NCI-H446 (cell line): ENCODE measurements at regions not wholly inside any gene's neighbourhood (a gene's known extent, or its start where the extent isn't known, plus 50 kb on each side); places are given as distances from the start of the nearest gene placed in this dataset.
"Not testable (repeated sequence)": the region's sequence is repeated elsewhere in the genome, so short reads cannot be mapped to it uniquely, and the experiment has no call there.

ENCODE experiments used
- DNase-seq, 2 experiments: peaks; one replicate each; lab custom pipeline; 2025; lab: John Stamatoyannopoulos, UW

DNA sequence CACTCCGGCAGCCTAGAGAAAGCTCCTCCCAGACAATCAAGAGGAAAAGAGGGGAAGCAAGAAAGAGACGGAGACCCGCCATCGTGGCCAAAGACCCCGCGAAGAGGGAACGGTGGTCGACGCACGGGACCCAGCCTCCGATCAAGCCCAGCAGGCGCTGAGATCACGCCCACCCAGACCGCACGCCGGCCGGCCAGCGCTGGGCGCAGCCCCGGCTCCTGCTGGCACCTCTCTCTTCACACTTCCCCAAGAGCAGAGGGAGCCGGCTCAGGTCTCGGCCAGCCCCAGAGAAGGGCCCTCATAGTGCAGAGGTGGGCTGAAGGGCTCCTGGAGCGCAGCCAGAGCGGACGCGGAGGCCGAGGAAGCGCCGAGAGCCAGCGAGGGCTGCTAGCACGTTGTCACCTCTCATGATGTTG, 918.4 kb upstream of the ADAMTS5 start:
- no peak for DNase-seq

GRCh38 chr21:27881331-27881730, 914.4 kb upstream of the ADAMTS5 start:
- DNase-seq = peak in 1 of 2 experiments; percentile 8

- DNase-seq = peak in 1 of 2 experiments; percentile 45
Observed at GRCh38 chr21:27872411-27872810, 905.5 kb upstream of the ADAMTS5 start.

DNA sequence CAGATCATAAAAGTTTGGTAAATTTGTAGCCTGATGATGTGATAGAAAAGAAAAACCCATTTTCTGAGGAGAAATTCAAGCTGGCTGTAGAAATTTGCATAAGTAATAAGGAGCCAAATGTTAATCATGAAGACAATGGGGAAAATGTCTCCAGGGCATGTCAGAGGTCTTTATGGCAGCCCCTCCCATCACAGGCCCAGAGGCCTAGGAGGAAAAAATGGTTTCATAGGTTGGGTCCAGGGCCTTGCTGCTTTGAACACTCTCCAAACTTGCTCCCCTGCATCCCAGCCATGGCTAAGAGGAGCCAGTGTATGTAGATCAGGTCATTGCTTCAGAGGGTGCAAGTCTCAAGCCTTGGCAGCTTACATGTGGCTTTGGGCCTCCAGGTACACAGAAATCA, 903.9 kb upstream of the ADAMTS5 start:
- DNase-seq = not testable (repeated sequence)

DNA sequence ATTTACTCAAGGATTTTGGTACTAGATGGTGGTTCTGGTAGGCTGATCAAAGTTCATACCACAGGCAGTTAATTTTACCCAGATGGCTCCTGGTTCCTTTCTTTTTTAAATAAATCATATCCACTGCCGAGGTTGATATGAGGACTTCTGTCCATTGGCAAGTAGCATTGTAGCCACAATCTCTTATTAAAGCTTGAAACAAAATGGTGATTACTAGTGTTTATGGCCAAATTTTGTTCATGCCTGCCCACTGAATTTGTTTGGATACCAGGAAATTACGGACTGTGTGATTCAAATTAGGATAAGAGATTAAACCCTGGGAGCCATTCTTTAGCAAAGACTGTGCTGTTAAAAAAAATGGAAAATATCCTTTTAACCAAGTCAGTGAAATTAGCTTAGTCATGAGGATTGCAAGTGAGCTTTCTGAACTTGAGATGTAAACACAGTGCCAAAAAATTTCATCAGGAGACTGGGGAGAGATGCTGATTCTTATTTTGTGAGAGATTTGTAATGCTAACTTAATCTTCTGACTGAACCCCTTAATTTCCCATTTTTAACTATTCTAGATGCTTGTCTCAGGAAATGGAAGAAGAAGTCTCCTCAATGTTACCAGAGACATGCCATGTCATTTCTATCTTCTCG, 893.5 kb upstream of the ADAMTS5 start:
- DNase-seq = not testable (repeated sequence)

GRCh38 chr21:27858053-27858825, 891.4 kb upstream of the ADAMTS5 start:
- DNase-seq = not testable (repeated sequence)

GRCh38 chr21:27856988-27857387, 890.1 kb upstream of the ADAMTS5 start:
- DNase-seq = not testable (repeated sequence)

- DNase-seq = no peak
Observed at GRCh38 chr21:27841084-27841672, 874.3 kb upstream of the ADAMTS5 start.

GRCh38 chr21:27840262-27840661, 873.4 kb upstream of the ADAMTS5 start:
- DNase-seq = peak; percentile 14 to 73

DNA sequence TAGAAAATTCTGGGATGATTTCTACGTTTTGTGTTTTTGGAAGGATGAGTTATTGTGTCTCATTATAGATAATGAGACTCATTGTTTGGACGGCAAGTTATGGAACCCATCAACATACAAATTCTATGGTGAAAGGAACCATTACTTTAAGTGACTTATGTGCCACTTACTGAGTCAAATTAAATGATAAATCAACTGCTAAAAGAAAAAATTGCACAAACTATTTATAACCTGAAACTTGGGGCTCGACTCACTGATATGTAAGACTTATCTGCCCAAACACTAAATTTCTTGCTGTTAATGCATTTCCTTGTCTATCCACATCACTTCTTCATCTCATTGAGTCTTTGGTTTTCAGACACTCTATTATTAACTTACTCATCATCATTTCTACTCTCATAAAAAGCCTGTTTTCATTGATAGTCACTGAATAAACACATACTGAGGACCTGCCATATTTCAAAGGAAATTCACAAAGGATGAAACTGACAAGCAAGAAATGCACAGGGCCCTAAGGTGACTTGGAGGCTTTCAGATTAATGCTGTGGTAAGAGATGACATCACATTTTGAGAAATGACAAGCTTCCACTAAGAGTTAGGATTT, 872.7 kb upstream of the ADAMTS5 start:
- DNase-seq = no peak

DNA sequence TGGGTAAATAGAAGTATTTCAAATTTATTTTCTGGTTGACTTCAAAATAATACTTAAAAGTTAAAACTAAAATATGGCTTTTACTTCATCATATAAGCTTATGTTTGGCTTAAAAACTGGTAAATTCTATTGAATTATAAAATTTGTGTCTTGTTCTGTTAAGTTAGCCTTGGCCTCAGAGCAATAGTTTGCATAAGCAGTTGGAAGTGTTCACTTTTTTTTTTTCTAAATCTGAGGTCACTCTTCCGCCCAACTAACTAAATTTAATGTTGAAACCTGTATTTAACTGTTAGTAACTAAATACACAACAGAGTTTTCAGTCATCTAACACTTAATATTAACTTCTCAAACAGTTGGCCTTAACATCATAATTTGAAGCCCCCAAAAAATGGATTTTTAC, 871.7 kb upstream of the ADAMTS5 start:
- DNase-seq = no peak

GRCh38 chr21:27837936-27838335, 871.0 kb upstream of the ADAMTS5 start:
- DNase-seq = no peak

DNA sequence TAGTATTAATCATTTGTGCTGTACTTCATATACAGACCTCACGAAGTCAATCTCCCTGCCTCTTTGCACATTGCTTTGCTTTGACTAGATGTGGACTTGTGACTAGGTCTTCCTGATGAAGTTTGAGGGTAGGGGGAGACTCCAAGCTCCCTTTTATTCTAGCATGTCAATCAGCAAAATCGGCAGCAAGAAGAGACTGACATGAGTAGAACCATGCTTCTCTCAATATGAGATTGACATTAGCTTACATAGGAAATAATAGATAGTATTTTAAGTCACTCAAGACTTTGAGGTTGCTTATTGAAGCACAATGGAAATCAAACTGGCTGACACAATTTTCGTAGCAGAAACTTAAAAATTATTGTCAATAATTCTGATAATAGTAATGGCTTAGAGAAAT, 866.4 kb upstream of the ADAMTS5 start:
- no peak for DNase-seq

DNA sequence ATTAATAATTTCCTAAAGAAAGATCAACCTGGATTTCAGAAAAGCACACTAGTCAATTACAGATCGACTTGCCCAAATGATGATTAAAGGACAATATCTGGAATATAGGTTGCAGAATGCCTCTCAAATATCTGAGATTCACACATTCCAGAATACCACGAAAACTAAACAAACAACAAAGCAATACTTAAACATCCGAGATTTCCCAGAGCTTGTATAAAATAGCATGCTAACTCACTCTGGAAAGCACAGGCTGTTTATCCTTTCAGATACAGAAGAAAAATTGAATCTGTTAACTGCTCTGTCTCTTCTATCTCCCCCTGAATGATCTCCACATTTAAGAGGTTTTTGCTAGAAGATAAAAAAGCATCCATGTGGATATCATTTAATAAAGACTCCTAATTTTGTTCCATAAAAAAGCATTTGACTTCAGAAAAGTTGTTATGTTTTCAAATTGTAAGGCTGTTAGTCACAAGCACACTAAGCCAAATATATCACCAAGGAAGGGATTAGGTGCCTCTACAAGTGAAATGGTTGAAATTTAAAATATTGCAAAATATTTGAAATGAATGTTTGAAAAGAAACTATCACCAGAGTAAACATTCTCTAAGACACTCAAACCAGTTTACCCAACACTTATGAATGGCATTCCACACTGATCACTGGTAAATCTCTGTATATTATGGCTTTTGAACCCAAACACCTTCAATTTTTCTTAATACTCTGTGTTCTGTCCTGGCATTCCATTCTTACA, 865.1 kb upstream of the ADAMTS5 start:
- no peak for DNase-seq

DNA sequence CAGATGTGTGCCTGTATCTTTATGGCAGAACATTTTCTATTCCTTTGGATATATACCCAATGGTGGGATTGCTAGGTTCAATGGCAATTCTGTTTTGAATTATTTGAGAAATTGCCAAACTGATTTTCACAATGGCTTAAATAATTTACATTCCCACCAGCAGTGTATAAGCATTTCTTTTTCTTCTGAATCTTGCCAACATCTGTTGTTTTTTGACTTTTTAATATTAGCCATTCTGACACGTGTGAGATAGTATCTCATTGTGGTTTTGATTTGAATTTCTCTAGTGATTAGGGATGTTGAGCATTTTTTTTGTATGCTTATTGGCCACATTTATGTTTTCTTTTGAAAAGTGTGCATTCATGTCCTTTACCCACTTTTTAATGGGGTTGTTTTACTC, 864.3 kb upstream of the ADAMTS5 start:
- DNase-seq = no peak

GRCh38 chr21:27827972-27828371, 861.1 kb upstream of the ADAMTS5 start:
- DNase-seq = no peak

- DNase-seq = no peak
Observed at GRCh38 chr21:27825035-27825434, 858.1 kb upstream of the ADAMTS5 start.

DNA sequence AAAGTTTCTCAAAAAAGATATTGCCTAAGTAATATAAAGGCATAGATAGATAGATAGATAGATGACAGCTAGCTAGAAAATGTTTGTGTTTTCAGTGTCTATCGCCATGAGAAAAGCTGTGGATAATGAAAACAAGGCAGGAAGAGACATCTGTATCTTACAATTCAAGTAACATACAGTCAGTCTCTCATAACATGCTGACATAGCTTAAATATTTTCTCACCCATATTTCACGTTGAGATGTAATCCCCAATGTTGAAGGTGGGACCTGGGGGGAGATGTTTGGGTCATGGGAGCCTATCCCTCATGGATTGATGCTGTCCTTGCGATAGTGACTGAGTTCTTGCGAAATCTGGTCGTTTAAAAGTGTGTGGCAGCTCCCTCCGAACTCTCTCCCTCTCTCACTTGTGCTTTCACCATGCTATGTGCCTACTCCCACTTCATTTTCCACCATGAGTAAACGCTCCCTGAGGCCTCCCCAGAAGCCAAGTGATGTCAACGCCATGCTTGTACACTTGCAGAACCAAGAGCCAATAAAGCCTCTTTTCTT, 856.8 kb upstream of the ADAMTS5 start:
- DNase-seq = no peak

DNA sequence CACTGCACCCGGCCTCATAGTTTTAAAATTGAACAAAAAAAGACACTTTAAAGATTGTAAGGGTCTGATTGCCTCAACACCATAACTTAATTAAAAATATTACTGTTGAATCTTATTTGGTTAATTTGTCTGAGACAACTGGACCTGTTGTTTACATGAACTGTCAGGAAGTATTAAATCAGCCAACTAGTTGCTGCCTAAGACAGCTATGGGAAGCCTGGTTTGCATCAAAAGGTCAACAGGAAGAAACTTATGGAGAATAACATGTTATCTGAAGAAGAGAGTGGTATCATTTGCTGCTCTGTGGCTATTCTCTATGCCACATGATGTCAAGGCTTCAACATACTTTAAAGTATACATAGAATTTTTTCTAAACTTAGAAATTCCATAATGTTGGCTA, 853.5 kb upstream of the ADAMTS5 start:
- DNase-seq = no peak

DNA sequence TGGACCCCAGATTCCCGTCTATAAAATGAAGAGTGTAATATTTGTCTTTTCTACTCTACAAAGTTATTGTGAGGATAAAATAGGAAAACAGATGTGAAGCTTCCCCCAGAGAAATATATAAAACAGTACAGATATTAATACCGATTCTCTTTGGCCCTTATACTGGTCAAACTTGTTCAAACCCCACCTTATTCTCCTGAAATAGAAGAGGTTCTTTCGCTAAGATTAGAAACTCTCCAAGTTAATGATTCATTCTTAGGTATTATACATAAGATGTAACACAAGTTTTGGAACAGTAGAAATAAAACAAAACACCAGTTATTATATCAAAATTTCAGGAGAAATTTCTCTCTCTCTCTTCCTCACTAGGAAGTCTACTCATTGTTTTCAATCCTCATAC, 852.4 kb upstream of the ADAMTS5 start:
- no peak for DNase-seq

- DNase-seq = no peak
Observed at GRCh38 chr21:27818847-27819246, 852.0 kb upstream of the ADAMTS5 start.
